ENCODE measurements at regions not wholly inside any gene's neighbourhood (a gene's known extent, or its start where the extent isn't known, plus 50 kb on each side); places are given as distances from the start of the nearest gene placed in this dataset.

GRCh38 chr1:95716097-95716496, 482.1 kb downstream of the RWDD3 start:
- TF ChIP-seq CTCF (IDR thresholded peaks at IDR 0.05; ENCODE audit: extremely low read depth in 1 of 2, insufficient read depth in 1 of 2, low read depth in 1 of 2, low read length in 2 of 2) (no peak), MYC (IDR thresholded peaks at IDR 0.05; ENCODE audit: low read depth, low read length) (no peak)

Measured in endothelial cell of umbilical vein (primary cell).